VCaP (cell line): ENCODE measurements at regions not wholly inside any gene's neighbourhood (a gene's known extent, or its start where the extent isn't known, plus 50 kb on each side); places are given as distances from the start of the nearest gene placed in this dataset.
"Not testable (repeated sequence)": the region's sequence is repeated elsewhere in the genome, so short reads cannot be mapped to it uniquely, and the experiment has no call there.

Source experiments
- H3K27ac ChIP-seq: fragments of 450-650 bp; 2 replicates; pipeline ENCODE4 v1.5.1; 2017
- CTCF ChIP-seq: fragments of 450-650 bp; conservative IDR thresholded peaks from 2 replicates; pipeline ENCODE4 v1.5.1; 2017; ENCODE audit warnings: mild to moderate bottlenecking, moderate library complexity

GRCh38 chr2:77737236-77737635, 215.1 kb upstream of the LRRTM4 start:
- TF ChIP-seq CTCF = no peak
- no peak overlapping the region for H3K27ac ChIP-seq

DNA sequence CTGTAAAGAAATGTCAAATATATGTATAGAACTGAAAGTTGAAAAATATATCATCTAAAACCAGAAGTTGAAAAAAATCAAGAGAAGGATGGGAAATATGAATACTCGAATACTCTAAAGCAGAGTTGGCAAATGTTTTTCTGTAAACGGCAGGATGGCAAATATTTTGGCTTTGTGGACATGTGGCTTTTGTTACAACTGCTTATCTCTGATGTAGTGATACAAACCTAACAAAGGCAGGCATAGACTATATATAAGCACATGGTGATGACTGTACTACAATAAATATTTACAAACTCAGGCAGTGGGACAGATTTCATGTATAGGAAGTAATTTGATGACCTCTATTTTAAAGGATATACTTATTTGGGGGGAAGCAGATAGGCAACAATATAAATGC, 224.6 kb upstream of the LRRTM4 start:
- no peak for TF ChIP-seq CTCF
- no peak overlapping the region for H3K27ac ChIP-seq

DNA sequence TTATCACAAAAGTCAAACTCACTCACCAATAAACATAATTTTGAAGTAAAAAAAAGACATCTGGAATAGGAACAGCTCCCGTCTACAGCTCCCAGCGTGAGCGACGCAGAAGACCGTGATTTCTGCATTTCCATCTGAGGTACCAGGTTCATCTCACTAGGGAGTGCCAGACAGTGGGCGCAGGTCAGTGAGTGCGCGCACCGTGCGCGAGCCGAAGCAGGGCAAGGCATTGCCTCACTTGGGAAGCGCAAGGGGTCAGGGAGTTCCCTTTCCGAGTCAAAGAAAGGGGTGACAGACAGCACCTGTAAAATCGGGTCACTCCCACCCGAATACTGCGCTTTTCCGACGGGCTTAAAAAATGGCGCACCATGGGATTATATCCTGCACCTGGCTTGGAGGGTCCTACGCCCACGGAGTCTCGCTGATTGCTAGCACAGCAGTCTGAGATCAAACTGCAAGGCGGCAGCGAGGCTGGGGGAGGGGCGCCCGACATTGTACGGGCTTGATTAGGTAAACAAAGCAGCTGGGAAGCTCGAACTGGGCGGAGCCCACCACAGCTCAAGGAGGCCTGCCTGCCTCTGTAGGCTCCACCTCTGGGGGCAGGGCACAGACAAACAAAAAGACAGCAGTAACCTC, 231.7 kb upstream of the LRRTM4 start:
- not testable (repeated sequence) for H3K27ac ChIP-seq

GRCh38 chr2:77767388-77768076, 245.4 kb upstream of the LRRTM4 start:
- no peak for TF ChIP-seq CTCF
- no peak overlapping the region for H3K27ac ChIP-seq

DNA sequence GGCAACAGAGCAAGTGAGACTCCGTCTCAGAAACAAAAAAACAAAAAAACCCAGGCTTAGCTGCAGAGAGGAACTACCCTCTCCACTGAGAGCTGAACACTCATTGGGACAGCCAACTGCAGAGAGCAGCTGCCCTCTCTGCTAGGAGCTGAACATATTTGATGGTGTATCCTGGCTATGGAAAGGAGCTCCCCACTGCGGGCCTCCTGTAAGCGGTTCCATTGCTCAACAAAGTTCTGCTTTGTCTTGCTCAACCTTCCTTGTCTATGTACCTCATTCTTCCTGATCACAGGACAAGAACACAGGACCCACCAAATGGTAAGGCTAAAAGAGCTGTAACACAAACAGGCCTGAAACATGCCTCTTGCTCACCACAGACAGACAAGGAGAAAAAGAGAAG, 246.3 kb upstream of the LRRTM4 start:
- H3K27ac ChIP-seq = no peak overlapping the region
- no peak for TF ChIP-seq CTCF

DNA sequence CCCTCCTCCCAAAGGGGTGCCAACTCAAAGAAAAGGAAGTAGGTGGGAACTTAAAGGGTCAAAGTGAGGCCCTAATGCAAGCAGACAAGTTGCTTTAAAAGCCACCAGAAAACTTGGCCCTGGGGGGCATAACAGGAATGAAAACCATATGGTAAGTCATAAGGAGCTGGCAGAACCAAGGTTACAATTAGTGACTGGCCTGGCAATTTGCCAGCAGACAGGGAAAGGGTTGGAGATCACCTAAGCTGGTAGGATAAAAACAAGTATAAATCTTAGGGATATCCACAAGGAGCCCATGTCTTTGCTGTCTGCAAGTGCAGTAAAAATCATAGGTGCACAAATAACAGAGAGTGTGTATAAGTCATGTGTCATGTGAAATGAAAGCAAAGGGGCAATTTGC, 256.7 kb upstream of the LRRTM4 start:
- TF ChIP-seq CTCF = no peak
- H3K27ac ChIP-seq = no peak overlapping the region

DNA sequence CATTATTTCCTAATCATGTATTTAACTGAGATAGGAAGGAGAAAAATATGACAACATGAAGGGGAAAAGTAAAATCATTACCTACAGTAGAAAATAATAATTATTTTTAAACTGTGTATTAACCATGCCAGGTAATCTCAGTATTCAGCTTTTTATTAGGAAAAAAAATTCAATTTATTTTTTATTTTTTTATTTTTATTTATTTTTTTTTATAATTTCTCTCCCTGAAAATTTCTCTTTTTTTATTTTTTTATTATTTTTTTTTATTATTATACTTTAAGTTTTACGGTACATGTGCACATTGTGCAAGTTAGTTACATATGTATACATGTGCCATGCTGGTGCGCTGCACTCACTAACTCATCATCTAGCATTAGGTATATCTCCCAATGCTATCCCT, 271.3 kb upstream of the LRRTM4 start:
- not testable (repeated sequence) for H3K27ac ChIP-seq

DNA sequence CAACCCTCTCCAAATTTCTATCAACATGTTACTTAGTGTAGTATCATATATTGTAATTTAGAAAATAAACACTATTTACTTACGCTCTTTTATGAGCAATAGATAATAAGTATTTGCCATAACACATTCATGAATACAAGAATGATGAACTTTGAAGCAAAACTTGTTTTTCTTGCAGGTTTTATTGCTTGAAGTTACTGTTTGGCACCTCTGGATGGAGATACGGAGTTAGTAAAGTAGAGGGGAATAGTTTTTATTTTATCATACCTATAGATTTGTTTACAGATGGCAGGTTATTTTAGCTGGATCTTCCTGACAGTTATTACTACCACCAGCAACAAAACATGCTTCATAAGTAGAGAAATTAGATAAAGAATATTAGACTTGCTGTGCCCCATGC, 274.2 kb upstream of the LRRTM4 start:
- TF ChIP-seq CTCF = no peak
- H3K27ac ChIP-seq = no peak overlapping the region
